ENCODE measurements at regions not wholly inside any gene's neighbourhood (a gene's known extent, or its start where the extent isn't known, plus 50 kb on each side); places are given as distances from the start of the nearest gene placed in this dataset.

DNA sequence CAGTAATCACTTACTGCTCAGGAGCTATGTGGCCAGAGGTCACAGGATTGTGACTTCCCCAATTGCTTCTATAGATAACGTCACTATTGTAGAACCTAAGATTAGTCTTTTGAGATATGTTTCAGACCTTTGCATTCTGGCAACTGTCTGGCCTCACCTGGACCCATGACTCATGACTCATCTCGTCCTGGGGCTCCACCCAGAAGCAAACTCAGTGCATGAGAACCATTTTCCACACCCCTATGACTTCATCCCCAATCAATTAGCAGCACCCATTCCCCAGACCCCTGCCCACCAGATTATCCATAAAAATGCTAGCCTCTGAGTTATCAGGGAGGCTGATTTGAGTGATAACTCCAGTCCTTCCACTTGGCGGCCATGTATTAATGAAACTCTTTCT is 186.9 kb downstream of the EMP1 start:
- no peak for DNase-seq (ENCODE audit: extremely low spot score)
- ChIA-PET POLR2A (no interaction called here), CTCF (no interaction called here)
- TF ChIP-seq SP1 (IDR thresholded peaks at IDR 0.05) (no peak), SUZ12 (IDR thresholded peaks at IDR 0.05) (no peak), CTBP1 (IDR thresholded peaks at IDR 0.05; ENCODE audit: borderline replicate concordance) (no peak), FOXK2 (IDR thresholded peaks at IDR 0.05) (no peak), L3MBTL2 (conservative IDR thresholded peaks at IDR 0.05) (no peak), HDGF (IDR thresholded peaks at IDR 0.05; ENCODE audit: borderline replicate concordance) (no peak), ELF4 (IDR thresholded peaks at IDR 0.05) (no peak)
- TF ChIP-seq, protein P1, sequence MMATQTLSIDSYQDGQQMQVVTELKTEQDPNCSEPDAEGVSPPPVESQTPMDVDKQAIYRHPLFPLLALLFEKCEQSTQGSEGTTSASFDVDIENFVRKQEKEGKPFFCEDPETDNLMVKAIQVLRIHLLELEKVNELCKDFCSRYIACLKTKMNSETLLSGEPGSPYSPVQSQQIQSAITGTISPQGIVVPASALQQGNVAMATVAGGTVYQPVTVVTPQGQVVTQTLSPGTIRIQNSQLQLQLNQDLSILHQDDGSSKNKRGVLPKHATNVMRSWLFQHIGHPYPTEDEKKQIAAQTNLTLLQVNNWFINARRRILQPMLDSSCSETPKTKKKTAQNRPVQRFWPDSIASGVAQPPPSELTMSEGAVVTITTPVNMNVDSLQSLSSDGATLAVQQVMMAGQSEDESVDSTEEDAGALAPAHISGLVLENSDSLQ (IDR thresholded peaks at IDR 0.05), result no peak

DNA sequence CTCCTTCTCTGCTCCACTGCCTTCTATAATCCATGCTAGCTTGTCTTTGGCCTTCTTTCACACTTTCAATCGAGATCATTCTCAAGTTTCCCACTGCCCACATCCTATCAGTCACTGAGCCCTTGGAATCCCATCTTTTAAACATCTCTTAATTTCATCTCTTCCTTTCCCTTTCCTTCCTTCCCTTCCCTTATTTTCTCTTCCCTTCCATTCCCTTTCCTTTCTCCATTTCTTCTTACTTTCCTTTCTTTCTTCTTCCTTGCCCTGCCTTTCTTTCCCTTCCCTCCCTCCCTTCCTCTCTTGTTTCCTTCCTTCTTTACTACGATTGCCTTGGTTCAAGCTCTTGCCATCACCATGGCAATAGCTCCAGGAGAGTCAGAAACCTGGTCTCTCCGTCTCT is 183.8 kb downstream of the EMP1 start:
- DNase-seq (ENCODE audit: extremely low spot score), result no peak
- CTCF ChIA-PET, result interaction anchor here (1.0 kb wide), 1 partner anchor 18 kb away, joined by 3 read pairs; no protein-coding TSS in a partner anchor
- POLR2A ChIA-PET, result no interaction called here
- TF ChIP-seq ARNT (IDR thresholded peaks at IDR 0.05), result no peak
- TF ChIP-seq SUZ12 (IDR thresholded peaks at IDR 0.05), result no peak
- TF ChIP-seq L3MBTL2 (conservative IDR thresholded peaks at IDR 0.05), result no peak
- no peak for TF ChIP-seq FOXK2 (IDR thresholded peaks at IDR 0.05)
- no peak for TF ChIP-seq HDGF (IDR thresholded peaks at IDR 0.05; ENCODE audit: borderline replicate concordance)
- no peak for TF ChIP-seq FOXM1 (IDR thresholded peaks at IDR 0.05; ENCODE audit: borderline replicate concordance)
- TF ChIP-seq CTBP1 (IDR thresholded peaks at IDR 0.05; ENCODE audit: borderline replicate concordance), result no peak
- TF ChIP-seq FOXA1 (IDR thresholded peaks at IDR 0.05), result no peak
- TF ChIP-seq BHLHE40 (IDR thresholded peaks at IDR 0.05; ENCODE audit: borderline replicate concordance), result no peak
- TF ChIP-seq ZNF384 (IDR thresholded peaks at IDR 0.05), result no peak
- TF ChIP-seq NFRKB (IDR thresholded peaks at IDR 0.05), result no peak
- TF ChIP-seq TARDBP (IDR thresholded peaks at IDR 0.05), result no peak
- TF ChIP-seq ELF4 (IDR thresholded peaks at IDR 0.05), result no peak

DNA sequence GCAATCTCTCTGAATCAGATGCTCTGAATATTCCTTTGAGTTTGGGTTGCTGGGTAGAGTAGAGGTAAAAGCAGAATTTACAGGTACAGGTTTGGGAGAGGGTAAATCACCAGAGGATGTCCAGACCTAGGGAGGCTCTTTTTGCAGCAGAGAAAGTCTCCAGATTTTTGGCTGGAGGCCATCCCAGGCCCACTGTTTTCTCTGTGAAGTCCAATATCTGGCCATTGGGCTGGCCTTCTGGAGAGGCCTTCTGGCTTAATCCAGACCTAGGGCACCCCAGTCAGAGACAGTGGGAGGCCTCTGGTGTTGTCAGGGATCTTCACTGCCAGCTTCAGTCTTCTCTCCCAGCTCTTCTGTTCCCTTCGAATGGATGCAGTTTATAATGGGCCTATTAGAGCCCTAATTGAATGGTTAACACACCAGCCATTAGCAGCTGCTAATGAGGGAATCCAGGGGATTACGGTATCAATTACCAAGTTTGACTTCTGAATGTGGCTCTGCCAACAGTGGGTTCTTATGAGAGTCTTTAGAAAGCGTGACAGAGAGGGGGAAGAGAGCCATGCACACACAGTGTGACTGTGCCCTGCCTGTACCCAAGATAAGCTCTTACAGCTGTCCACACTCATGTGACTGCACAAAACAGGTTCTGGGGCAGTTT is 183.1 kb downstream of the EMP1 start:
- DNase-seq (ENCODE audit: extremely low spot score), result no peak
- ChIA-PET POLR2A (no interaction called here), CTCF (interaction anchor here (1.0 kb wide), 1 partner anchor 18 kb away, joined by 3 read pairs; no protein-coding TSS in a partner anchor)
- no peak for TF ChIP-seq CTBP1 (IDR thresholded peaks at IDR 0.05; ENCODE audit: borderline replicate concordance)
- TF ChIP-seq HDGF (IDR thresholded peaks at IDR 0.05; ENCODE audit: borderline replicate concordance), result no peak
- no peak for TF ChIP-seq ZNF384 (IDR thresholded peaks at IDR 0.05)
- no peak for TF ChIP-seq BHLHE40 (IDR thresholded peaks at IDR 0.05; ENCODE audit: borderline replicate concordance)
- TF ChIP-seq ARNT (IDR thresholded peaks at IDR 0.05), result no peak
- TF ChIP-seq FOXM1 (IDR thresholded peaks at IDR 0.05; ENCODE audit: borderline replicate concordance), result no peak
- no peak for TF ChIP-seq NFRKB (IDR thresholded peaks at IDR 0.05)
- TF ChIP-seq ELF4 (IDR thresholded peaks at IDR 0.05), result no peak
- TF ChIP-seq L3MBTL2 (conservative IDR thresholded peaks at IDR 0.05), result no peak
- no peak for TF ChIP-seq FOXK2 (IDR thresholded peaks at IDR 0.05)
- TF ChIP-seq SUZ12 (IDR thresholded peaks at IDR 0.05), result no peak
- TF ChIP-seq TARDBP (IDR thresholded peaks at IDR 0.05), result no peak
- TF ChIP-seq, protein P1 (IDR thresholded peaks at IDR 0.05), result no peak

DNA sequence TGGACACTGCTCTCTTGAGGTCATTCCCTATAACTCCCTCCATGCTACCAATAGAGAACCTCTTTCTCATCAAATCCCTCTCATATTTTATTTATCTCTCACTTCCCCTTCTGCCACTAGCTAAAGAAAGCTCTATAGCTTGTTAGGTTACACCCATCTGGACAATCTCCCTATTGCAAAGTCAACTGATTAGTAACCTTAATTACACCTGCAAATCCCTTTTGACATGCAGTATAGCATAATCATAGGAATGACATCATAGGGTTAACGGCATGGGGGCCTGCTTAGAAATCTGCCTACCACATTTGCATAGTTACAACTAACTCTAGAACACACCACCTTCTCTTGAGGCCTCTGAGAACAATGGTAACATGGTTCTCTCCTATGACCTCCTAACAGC is 181.2 kb downstream of the EMP1 start:
- CTCF ChIA-PET, result no interaction called here
- no peak for DNase-seq (ENCODE audit: extremely low spot score)
- TF ChIP-seq LEF1 (IDR thresholded peaks at IDR 0.05; ENCODE audit: borderline replicate concordance), result no peak
- no peak for TF ChIP-seq ELF4 (IDR thresholded peaks at IDR 0.05)
- POLR2A ChIA-PET, result no interaction called here

DNA sequence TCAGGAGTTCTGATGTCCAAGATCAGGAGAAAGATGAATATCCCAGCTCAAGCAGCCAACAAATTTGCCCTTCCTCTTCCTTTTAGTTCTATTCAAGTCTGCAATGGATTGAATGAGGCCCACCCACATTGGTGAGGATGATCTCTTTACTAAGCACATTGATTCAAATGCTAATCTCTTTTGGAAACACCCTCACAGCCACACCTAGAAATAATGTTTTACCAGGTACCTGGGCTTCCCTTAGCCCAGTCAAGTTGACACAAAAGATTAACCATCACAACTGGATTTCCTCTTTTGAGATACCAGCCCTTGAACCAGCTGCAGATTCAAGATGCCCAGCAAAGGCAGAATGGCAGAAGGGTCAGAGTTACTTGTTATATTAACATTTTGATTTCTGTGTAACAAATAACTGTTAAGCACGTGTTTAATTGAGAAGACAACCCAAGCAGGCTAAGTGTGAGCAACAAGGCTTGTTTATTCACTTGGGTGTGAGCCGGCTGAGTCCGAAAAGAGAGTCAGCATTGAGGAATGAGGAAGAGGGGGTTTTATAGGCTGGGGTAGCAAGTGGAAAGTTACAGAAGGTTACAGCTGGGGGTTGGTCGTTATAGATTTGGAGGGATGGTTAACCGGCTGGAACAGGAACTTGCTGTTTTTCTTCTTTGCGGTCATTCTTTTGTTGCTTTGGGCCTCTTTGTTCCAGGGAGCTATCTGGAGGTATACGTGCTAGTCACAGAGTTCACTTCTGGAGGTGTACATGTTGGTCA is 180.3 kb downstream of the EMP1 start:
- no peak for TF ChIP-seq TARDBP (IDR thresholded peaks at IDR 0.05)
- TF ChIP-seq LEF1 (IDR thresholded peaks at IDR 0.05; ENCODE audit: borderline replicate concordance), result no peak
- no peak for TF ChIP-seq FOXK2 (IDR thresholded peaks at IDR 0.05)
- TF ChIP-seq BHLHE40 (IDR thresholded peaks at IDR 0.05; ENCODE audit: borderline replicate concordance), result no peak
- TF ChIP-seq NFRKB (IDR thresholded peaks at IDR 0.05), result no peak
- TF ChIP-seq SUZ12 (IDR thresholded peaks at IDR 0.05), result no peak
- TF ChIP-seq, protein P1 (IDR thresholded peaks at IDR 0.05), result no peak
- TF ChIP-seq SP1 (IDR thresholded peaks at IDR 0.05), result no peak
- TF ChIP-seq L3MBTL2 (conservative IDR thresholded peaks at IDR 0.05), result no peak
- TF ChIP-seq ELF4 (IDR thresholded peaks at IDR 0.05), result no peak
- TF ChIP-seq HDGF (IDR thresholded peaks at IDR 0.05; ENCODE audit: borderline replicate concordance), result no peak
- no peak for TF ChIP-seq ARNT (IDR thresholded peaks at IDR 0.05)
- DNase-seq (ENCODE audit: extremely low spot score), result no peak
- POLR2A ChIA-PET, result no interaction called here
- CTCF ChIA-PET, result interaction anchor here (0.6 to 2.9 kb wide), 2 partner anchors 15 to 566 kb away, joined by 3 to 10 read pairs; no protein-coding TSS in a partner anchor

Data from HEK293T (cell line).